ENCODE measurements at regions not wholly inside any gene's neighbourhood (a gene's known extent, or its start where the extent isn't known, plus 50 kb on each side); places are given as distances from the start of the nearest gene placed in this dataset.

DNA sequence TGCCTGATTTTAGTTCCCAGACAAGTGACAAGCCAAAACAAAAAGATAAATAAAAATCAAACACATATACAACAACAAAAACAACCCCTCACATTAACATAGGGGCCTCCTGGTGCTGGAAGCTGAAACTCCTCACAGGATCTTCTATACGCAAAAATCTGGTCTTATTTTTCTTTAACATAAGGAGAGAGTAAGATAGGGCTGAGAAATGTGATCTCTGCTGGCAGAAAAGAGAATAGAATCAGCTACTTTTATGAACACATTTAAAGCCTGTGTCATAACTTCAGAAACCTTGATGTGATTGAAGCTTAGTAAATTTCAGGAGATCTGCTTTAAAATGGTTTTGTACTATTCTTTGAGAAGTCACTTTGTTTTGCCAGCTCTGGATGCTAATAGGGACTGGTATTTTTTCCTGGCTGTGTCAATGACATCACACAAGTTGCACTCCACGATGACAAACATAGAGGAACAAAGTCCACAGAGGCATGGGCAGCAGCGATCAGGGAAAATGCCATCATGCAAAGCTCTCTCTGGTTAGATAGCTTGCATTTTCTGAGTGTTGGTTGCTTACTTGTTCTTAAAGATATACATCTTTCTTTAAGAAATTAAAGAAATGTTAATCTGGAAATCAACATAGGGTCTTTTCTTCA, 176.6 kb upstream of the SP4 start:
- CTCF ChIA-PET = interaction anchor here (0.7 to 1.1 kb wide), 2 partner anchors 10 to 13 kb away, joined by 4 read pairs; no protein-coding TSS in a partner anchor
- H3K27ac Mint-ChIP-seq = no peak overlapping the region
- Histone ChIP-seq H3K36me3 (ENCODE audit: insufficient read depth, low read length) (no peaks in the 10 kb centered on the region), H3K9me3 (ENCODE audit: control insufficient read depth in 1 of 2, insufficient read depth in 1 of 2, low read length in 2 of 2) (no peaks in the 10 kb centered on the region), H3K4me3 (ENCODE audit: low read length) (no peak overlapping the region), H3K4me1 (ENCODE audit: insufficient read depth, low read length) (peaks cover 2% of the 10 kb centered on the region), H3K27me3 (ENCODE audit: control insufficient read depth in 1 of 2, insufficient read depth in 2 of 2, low read length in 2 of 2) (peaks cover 13 to 43% of the 10 kb centered on the region in 2 experiments), H3K27ac (ENCODE audit: low read depth in 1 of 2, low read length in 2 of 2) (no peak overlapping the region)
- no peaks in the 10 kb centered on the region for H3K36me3 Mint-ChIP-seq (ENCODE audit: low read depth)
- peaks cover 74% of the 10 kb centered on the region for H3K27me3 Mint-ChIP-seq
- H3K4me1 Mint-ChIP-seq (ENCODE audit: low read depth) = no peaks in the 10 kb centered on the region
- intact Hi-C loops (cut with DNase I, micrococcal nuclease) = loop anchor here in 1 of 2 experiments (5.0 to 10.0 kb wide), 3 partner anchors 604 to 1516 kb away; no protein-coding TSS in a partner anchor
- TF ChIP-seq, protein P1, sequence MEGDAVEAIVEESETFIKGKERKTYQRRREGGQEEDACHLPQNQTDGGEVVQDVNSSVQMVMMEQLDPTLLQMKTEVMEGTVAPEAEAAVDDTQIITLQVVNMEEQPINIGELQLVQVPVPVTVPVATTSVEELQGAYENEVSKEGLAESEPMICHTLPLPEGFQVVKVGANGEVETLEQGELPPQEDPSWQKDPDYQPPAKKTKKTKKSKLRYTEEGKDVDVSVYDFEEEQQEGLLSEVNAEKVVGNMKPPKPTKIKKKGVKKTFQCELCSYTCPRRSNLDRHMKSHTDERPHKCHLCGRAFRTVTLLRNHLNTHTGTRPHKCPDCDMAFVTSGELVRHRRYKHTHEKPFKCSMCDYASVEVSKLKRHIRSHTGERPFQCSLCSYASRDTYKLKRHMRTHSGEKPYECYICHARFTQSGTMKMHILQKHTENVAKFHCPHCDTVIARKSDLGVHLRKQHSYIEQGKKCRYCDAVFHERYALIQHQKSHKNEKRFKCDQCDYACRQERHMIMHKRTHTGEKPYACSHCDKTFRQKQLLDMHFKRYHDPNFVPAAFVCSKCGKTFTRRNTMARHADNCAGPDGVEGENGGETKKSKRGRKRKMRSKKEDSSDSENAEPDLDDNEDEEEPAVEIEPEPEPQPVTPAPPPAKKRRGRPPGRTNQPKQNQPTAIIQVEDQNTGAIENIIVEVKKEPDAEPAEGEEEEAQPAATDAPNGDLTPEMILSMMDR (IDR thresholded peaks at IDR 0.05) = no peak
- no peak for ATAC-seq (ENCODE audit: poor library complexity)
- no peak overlapping the region for H3K4me3 Mint-ChIP-seq
- POLR2A ChIA-PET = no interaction called here
- no peaks in the 10 kb centered on the region for H3K9me3 Mint-ChIP-seq
- DNase-seq = no peak

DNA sequence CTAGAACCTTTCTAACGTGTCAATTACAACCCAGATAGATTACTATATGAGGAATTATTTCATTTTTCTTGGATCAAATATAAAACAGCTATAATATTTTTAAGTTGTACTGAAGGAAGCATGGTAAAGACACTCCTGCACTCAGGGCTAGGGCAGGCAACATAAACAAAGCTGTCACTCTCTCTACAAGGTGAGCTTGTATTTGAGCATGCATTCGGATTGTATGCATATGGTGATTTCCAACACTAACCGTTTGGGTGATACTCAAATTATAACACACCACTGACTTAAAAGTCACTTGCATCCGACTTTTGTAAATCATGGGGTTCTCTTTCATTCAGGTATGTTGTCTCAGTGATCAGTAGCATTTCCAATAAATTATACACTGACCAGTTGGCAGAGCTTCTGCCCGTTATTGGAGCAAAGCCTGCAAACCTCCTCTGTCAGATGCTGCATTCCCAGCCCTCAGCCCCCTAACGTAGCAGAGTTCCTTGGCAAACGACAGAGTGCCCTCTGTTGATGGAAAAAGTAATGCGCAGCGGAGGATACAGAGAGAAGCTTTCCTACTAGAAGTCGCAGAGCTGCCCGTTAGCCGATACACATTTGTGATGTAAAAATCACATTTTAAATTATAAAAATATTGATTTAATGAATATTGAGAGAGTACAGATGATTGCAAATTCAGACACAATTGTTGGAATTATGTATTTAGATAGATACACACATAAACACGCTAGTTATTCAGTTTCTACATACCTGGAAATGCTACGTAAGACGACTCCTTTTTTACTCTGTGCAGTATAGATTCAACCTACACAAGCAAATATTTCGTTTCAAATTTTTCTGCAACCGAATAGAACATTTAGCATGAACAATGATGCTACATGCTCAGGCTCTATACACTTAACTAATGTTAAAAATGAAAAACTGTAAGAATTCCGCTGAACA, 173.9 kb upstream of the SP4 start:
- ChIA-PET CTCF (interaction anchor here (0.6 to 2.0 kb wide), 2 partner anchors 8 to 12 kb away, joined by 3 to 6 read pairs; no protein-coding TSS in a partner anchor), POLR2A (interaction anchor here (0.6 to 1.8 kb wide), 2 partner anchors 171 to 173 kb away, joined by 3 to 7 read pairs; partner anchors contain the start of gene SP4)
- DNase-seq (peak in 13 of 14 experiments; percentile 1 to 56 (median 16)), ATAC-seq (ENCODE audit: poor library complexity) (peak; percentile 65)
- Histone ChIP-seq H3K27ac (ENCODE audit: low read depth in 1 of 2, low read length in 2 of 2) (no peak overlapping the region), H3K27me3 (ENCODE audit: control insufficient read depth in 1 of 2, insufficient read depth in 2 of 2, low read length in 2 of 2) (peaks cover 13 to 43% of the 10 kb centered on the region in 2 experiments), H3K4me3 (ENCODE audit: low read length) (no peak overlapping the region), H3K9me3 (ENCODE audit: control insufficient read depth in 1 of 2, insufficient read depth in 1 of 2, low read length in 2 of 2) (no peaks in the 10 kb centered on the region), H3K4me1 (ENCODE audit: insufficient read depth, low read length) (peaks cover 2% of the 10 kb centered on the region), H3K36me3 (ENCODE audit: insufficient read depth, low read length) (no peaks in the 10 kb centered on the region)
- H3K9me3 Mint-ChIP-seq = no peaks in the 10 kb centered on the region
- H3K4me1 Mint-ChIP-seq (ENCODE audit: low read depth) = no peaks in the 10 kb centered on the region
- no peak overlapping the region for H3K27ac Mint-ChIP-seq
- peaks cover 71% of the 10 kb centered on the region for H3K27me3 Mint-ChIP-seq
- no peaks in the 10 kb centered on the region for H3K36me3 Mint-ChIP-seq (ENCODE audit: low read depth)
- TF ChIP-seq, protein P1 (IDR thresholded peaks at IDR 0.05) = peak; percentile 55
- intact Hi-C loops (cut with DNase I, micrococcal nuclease) = loop anchor here in 1 of 2 experiments (5.0 to 10.0 kb wide), 3 partner anchors 601 to 1519 kb away; no protein-coding TSS in a partner anchor
- peak overlapping the region; percentile 25 for H3K4me3 Mint-ChIP-seq

DNA sequence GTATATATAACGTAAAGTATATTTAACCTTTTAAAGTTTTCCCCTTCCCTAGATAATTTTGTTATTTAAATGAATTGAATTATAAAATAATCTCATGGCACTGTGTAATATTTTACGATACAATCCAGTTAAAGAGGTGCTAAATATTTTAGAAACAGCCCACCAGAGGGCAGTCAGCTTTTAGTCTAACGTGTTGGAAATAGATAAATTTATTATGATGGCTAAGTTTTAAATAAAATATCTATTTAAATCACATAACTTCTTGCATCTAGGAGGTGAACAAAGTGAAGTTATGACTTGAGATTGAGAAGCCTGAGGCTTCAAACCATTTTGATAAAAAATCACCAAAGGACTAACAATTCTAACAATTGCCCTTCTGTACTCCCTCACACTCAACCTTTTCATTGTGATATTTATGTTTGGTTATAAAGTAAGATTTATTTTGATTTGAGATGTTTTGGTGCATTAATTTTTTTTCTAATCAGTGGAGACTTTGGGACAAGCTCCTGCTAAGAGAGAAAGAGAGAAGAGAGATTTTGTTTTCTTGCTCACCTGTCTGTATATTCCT, 171.5 kb upstream of the SP4 start:
- no peak for ATAC-seq (ENCODE audit: poor library complexity)
- peak in 8 of 14 experiments; percentile 3 to 65 (median 26) for DNase-seq
- peaks cover 13 to 33% of the 10 kb centered on the region in 2 experiments for H3K27me3 ChIP-seq (ENCODE audit: control insufficient read depth in 1 of 2, insufficient read depth in 2 of 2, low read length in 2 of 2)
- POLR2A ChIA-PET = interaction anchor here (1.4 kb wide), 1 partner anchor 171 kb away, joined by 7 read pairs; the partner anchor contains the start of gene SP4
- Mint-ChIP-seq H3K4me3 (no peak overlapping the region), H3K9me3 (no peaks in the 10 kb centered on the region), H3K27me3 (peaks cover 49% of the 10 kb centered on the region), H3K36me3 (ENCODE audit: low read depth) (no peaks in the 10 kb centered on the region), H3K27ac (no peak overlapping the region), H3K4me1 (ENCODE audit: low read depth) (no peaks in the 10 kb centered on the region)
- intact Hi-C loops (cut with DNase I, micrococcal nuclease) = loop anchor here (1.0 to 10.0 kb wide), 7 partner anchors 250 to 1522 kb away; no protein-coding TSS in a partner anchor
- no peaks in the 10 kb centered on the region for H3K36me3 ChIP-seq (ENCODE audit: insufficient read depth, low read length)
- no peaks in the 10 kb centered on the region for H3K9me3 ChIP-seq (ENCODE audit: control insufficient read depth in 1 of 2, insufficient read depth in 1 of 2, low read length in 2 of 2)
- CTCF ChIA-PET = interaction anchor here (0.7 kb wide), 1 partner anchor 8 kb away, joined by 3 read pairs; no protein-coding TSS in a partner anchor
- H3K4me3 ChIP-seq (ENCODE audit: low read length) = no peak overlapping the region
- TF ChIP-seq, protein P1 (IDR thresholded peaks at IDR 0.05) = peak; percentile 71
- H3K27ac ChIP-seq (ENCODE audit: low read depth in 1 of 2, low read length in 2 of 2) = no peak overlapping the region
- peaks cover 2% of the 10 kb centered on the region for H3K4me1 ChIP-seq (ENCODE audit: insufficient read depth, low read length)
